AG09309 (cell line): ENCODE measurements at regions not wholly inside any gene's neighbourhood (a gene's known extent, or its start where the extent isn't known, plus 50 kb on each side); places are given as distances from the start of the nearest gene placed in this dataset.

Experiments
- DNase-seq: peaks from one replicate; pipeline ENCODE4 v3.0.0-alpha.2; 2010; ENCODE audit warnings: low read depth
- H3K4me3 ChIP-seq: 2 replicates; pipeline ENCODE4 v1.5.1; 2011; ENCODE audit warnings: mild to moderate bottlenecking, low read depth, low read length, moderate library complexity; ENCODE audit not compliant: control insufficient read depth
- CTCF ChIP-seq: IDR thresholded peaks from 2 replicates; pipeline ENCODE4 v1.5.1; 2011; ENCODE audit warnings: mild to moderate bottlenecking, low read depth, low read length, inconsistent platforms; ENCODE audit not compliant: insufficient read depth, control insufficient read depth; ENCODE audit errors: missing control alignments

DNA sequence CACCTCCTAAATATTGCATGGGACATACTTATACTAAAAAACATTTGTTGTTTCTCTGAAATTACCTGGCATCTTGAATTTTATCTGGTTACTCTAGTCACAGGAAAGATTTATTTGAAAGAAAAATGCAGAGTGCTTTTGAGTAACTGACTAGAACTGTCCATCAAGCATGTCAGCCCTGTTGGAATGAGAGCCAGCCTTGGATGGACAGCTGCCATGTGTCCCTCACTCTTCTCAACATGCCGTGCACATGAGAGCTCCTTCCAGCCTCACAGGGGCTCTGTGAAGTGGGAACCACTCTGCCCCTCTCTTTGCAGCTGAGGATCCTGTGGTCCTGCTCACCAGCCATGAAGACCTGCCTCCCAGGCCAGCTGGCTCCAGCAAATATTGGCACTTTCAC is 118.3 kb upstream of the SHH start:
- no peak overlapping the region for H3K4me3 ChIP-seq
- DNase-seq: no peak
- TF ChIP-seq CTCF: no peak

GRCh38 chr7:155930061-155930460 is 117.8 kb upstream of the SHH start:
- no peak for DNase-seq
- H3K4me3 ChIP-seq: no peak overlapping the region
- TF ChIP-seq CTCF: no peak

DNA sequence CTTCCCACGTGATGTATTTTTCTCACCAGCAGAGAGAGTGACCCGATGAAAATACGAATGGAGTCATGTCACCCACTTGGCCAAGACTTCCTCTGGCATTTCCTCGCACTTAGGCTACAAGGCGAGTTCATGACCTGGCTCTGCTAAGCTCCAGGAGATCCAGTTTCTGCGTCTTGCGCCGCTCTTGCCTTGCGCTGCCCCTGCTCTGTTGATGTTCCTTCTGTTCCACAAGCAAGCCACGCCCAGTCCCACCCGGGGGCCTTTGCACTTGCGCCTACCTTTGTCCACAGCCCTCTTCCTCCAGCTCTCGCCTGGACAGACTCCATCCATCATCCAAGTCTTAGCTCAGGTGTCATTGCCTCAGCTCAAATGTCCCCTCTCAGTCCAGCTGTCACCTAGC is 116.3 kb upstream of the SHH start:
- no peak overlapping the region for H3K4me3 ChIP-seq
- TF ChIP-seq CTCF: no peak
- no peak for DNase-seq

- no peak overlapping the region for H3K4me3 ChIP-seq
- no peak for TF ChIP-seq CTCF
- no peak for DNase-seq
These were observed 115.6 kb upstream of the SHH start for GRCh38 chr7:155927905-155928304.

DNA sequence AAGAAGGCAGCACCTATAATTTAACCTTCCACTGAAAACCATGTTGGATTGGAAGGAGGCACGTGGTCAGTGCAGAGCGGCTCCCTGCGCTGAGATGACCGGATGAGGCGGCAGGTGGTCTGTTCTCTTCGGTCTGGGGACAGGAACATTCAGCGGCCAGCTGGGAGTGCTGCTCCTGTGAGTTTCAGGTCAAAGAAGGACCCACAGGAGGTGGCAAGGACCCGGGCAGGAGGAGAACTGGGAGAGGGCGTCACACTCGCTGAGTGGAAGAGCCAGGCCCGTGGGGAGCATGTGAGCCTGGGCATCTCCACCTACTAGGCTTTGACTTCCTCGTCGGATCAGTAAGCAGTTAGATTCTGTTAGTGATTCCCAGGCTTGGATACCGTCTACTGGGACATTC is 113.4 kb upstream of the SHH start:
- no peak overlapping the region for H3K4me3 ChIP-seq
- DNase-seq: no peak
- no peak for TF ChIP-seq CTCF

DNA sequence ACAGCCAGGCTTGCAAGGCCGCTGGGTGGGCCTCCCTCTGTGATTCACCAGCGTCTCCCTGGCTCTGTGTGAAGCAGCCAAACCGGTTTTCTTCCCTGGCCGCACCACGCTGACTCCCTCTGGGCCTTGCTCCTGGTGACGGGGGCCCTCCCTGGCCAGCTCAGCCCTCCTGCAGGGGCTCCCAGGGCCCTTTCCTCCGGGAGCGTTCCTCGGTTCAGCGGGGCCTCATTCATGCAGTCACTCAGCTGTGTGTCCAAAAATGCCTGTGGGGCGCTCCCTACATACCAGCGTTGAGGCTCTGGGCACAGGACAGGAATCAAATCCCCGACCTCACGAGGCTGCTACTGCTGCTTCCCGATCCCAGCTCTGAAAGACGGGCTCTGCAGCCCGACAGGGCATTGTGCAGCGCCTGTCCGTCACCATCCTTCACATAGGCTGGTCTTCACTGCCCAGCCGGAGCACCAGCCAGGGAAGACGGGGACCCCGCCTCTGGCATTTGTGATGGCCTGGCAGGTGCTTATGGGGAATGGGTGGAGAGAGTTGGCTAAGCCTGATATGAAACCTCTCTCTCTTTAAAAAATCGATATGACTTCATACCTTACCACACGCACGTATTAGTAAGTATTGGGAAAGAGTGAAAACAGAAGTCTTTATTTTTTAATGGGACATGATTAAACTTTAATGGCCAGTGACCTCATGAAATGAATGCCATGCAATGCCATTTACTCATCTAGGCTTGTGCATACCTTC is 110.0 kb upstream of the SHH start:
- no peak for TF ChIP-seq CTCF
- H3K4me3 ChIP-seq: no peak overlapping the region
- DNase-seq: no peak

DNA sequence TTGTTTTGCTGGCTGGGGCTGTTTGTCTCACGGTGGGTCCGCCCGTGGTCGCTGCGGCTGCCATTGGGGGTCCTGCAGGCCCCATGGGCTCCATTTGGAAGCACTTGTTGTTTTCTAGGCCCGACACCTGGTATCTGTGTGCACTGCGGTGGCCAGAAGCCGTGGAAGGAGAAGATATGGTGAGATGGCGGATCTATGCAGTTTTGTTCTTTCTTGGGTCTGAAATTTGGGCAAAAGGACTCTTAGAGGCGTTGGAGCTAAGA is 109.5 kb upstream of the SHH start:
- DNase-seq: no peak
- no peak for TF ChIP-seq CTCF
- H3K4me3 ChIP-seq: no peak overlapping the region
